ENCODE measurements at regions not wholly inside any gene's neighbourhood (a gene's known extent, or its start where the extent isn't known, plus 50 kb on each side); places are given as distances from the start of the nearest gene placed in this dataset.

DNA sequence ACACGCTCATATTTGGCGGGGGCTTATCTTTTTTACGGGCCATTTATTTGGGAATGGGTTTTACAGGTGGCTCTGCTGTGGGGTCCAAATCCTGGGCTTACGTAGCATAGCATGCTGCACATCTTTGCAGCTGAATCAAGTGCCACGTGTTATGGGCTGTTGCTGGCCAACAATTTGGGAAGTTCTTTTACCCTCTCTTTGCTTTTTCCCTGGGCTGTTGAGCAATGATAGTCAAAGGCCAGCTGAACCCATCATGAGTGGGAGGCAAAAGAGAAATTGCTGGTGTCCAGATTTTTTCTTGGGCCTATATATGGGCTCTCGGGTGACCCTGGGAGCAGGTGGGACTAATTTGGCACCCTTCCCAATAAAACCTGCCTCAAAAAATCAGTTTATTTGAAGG lies 209.3 kb upstream of the SATB1 start:
- TF ChIP-seq, protein P1, sequence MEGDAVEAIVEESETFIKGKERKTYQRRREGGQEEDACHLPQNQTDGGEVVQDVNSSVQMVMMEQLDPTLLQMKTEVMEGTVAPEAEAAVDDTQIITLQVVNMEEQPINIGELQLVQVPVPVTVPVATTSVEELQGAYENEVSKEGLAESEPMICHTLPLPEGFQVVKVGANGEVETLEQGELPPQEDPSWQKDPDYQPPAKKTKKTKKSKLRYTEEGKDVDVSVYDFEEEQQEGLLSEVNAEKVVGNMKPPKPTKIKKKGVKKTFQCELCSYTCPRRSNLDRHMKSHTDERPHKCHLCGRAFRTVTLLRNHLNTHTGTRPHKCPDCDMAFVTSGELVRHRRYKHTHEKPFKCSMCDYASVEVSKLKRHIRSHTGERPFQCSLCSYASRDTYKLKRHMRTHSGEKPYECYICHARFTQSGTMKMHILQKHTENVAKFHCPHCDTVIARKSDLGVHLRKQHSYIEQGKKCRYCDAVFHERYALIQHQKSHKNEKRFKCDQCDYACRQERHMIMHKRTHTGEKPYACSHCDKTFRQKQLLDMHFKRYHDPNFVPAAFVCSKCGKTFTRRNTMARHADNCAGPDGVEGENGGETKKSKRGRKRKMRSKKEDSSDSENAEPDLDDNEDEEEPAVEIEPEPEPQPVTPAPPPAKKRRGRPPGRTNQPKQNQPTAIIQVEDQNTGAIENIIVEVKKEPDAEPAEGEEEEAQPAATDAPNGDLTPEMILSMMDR (IDR thresholded peaks at IDR 0.05) = no peak
- TF ChIP-seq EZH2 (IDR thresholded peaks at IDR 0.05) (no peak), EZH2phosphoT487 (IDR thresholded peaks at IDR 0.05) (no peak)

All from neural progenitor cell (in vitro differentiated cells).